K562 (cell line): ENCODE measurements at regions not wholly inside any gene's neighbourhood (a gene's known extent, or its start where the extent isn't known, plus 50 kb on each side); places are given as distances from the start of the nearest gene placed in this dataset.

Experiments used
- ATAC-seq: fragments of 200-7000 bp; cut with Tn5 transposase; 3 replicates; pipeline ENCODE4 v1.9.1; 2020; ENCODE audit warnings: moderate library complexity
- BruUV-seq: library from RNA; stranded (reverse); fragments of 400-500 nt; replicated peaks from 2 replicates; lab custom pipeline; 2021; lab: Mats Ljungman, UMichigan
- CTCF ChIA-PET: fragments of 300-600 bp; formaldehyde crosslinking; extraction: SDS; loops from one replicate; lab custom pipeline; 2021; ENCODE audit warnings: low intra/inter-chr PET ratio; lab: Yijun Ruan, JAX
- POLR2A ChIA-PET: fragments of 300-600, 350-650 bp; sonication (Branson Sonifier 250); formaldehyde crosslinking; extraction: SDS; loops from one replicate; lab custom pipeline; 2021; ENCODE audit warnings: antibody characterized with exemption, inconsistent platforms; lab: Yijun Ruan, JAX
- DNase-seq, 4 experiments: peaks; one replicate each; pipeline versions ENCODE4 v3.0.0 to v3.0.0-alpha.2; 2011 to 2018; ENCODE audit warnings: low spot score in 3 of 4, mixed read lengths in 3 of 4; ENCODE audit errors: extremely low read depth in 1 of 4
- FAIRE-seq: peaks from 2 replicates; lab custom pipeline; 2011; peaks lifted over from hg19 to GRCh38; lab: Jason Lieb, UNC
- H2AFZ ChIP-seq: 2 replicates; pipeline ENCODE4 v1.6.0; 2011; ENCODE audit warnings: low read depth, low read length, control low read depth, inconsistent platforms
- H3K27ac ChIP-seq: fragments of 200-600 bp; 3 replicates; pipeline ENCODE4 v1.8.0; 2011; ENCODE audit warnings: low read depth, mild to moderate bottlenecking, control low read depth, inconsistent platforms, low read length, moderate library complexity, mixed read lengths; ENCODE audit errors: extremely low read depth
- H3K27me3 ChIP-seq, 2 experiments: fragments of 300-600 bp in 1 of 2; 2 replicates in 1 of 2; 3 replicates in 1 of 2; pipeline versions ENCODE4 v1.6.0 to v1.8.0; 2011; ENCODE audit warnings: inconsistent platforms in 2 of 2, low read length in 2 of 2, mild to moderate bottlenecking in 1 of 2, mixed read lengths in 1 of 2, moderate library complexity in 1 of 2; ENCODE audit not compliant: control insufficient read depth in 2 of 2, insufficient read depth in 2 of 2
- H3K36me3 ChIP-seq: fragments of 300-600 bp; 3 replicates; pipeline ENCODE4 v1.8.0; 2011; ENCODE audit warnings: mild to moderate bottlenecking, low read length, inconsistent platforms; ENCODE audit not compliant: control insufficient read depth, insufficient read depth
- H3K4me1 ChIP-seq, 2 experiments: fragments of 200-600 bp in 1 of 2; replicated peaks in 1 of 2; 2 replicates in 1 of 2; 3 replicates in 1 of 2; pipeline versions ENCODE4 v1.5.1 to v1.8.0; 2011; ENCODE audit warnings: inconsistent platforms in 2 of 2, low read length in 2 of 2, mild to moderate bottlenecking in 1 of 2, mixed read lengths in 1 of 2, moderate library complexity in 1 of 2; ENCODE audit not compliant: control insufficient read depth in 2 of 2, insufficient read depth in 2 of 2
- H3K4me2 ChIP-seq: 2 replicates; pipeline ENCODE4 v1.6.1; 2011; ENCODE audit warnings: low read length, control low read depth, inconsistent platforms, mixed read lengths; ENCODE audit not compliant: insufficient read depth
- H3K4me3 ChIP-seq: fragments of 200-600 bp; sonication (generic), shearing (Covaris generic); 2 replicates; pipeline ENCODE4 v1.5.1; 2016; ENCODE audit warnings: control low read depth, inconsistent platforms
- H3K79me2 ChIP-seq: fragments of 200-600 bp; 3 replicates; pipeline ENCODE4 v1.8.0; 2011; ENCODE audit warnings: low read length, inconsistent platforms; ENCODE audit not compliant: control insufficient read depth, insufficient read depth
- H3K9ac ChIP-seq, 2 experiments: 2 replicates each; pipeline versions ENCODE4 v1.6.0 to v1.6.1; 2011; ENCODE audit warnings: low read depth in 2 of 2, low read length in 2 of 2, control low read depth in 1 of 2, inconsistent platforms in 1 of 2, mild to moderate bottlenecking in 1 of 2, mixed read lengths in 1 of 2; ENCODE audit not compliant: insufficient read depth in 1 of 2
- H3K9me1 ChIP-seq: one replicate; pipeline ENCODE4 v1.6.0; 2011; ENCODE audit warnings: inconsistent platforms, mild to moderate bottlenecking, low read length, moderate library complexity; ENCODE audit not compliant: control insufficient read depth, insufficient read depth
- H3K9me3 ChIP-seq: replicated peaks from 2 replicates; pipeline ENCODE4 v1.5.1; 2011; ENCODE audit warnings: low read depth, low read length, inconsistent platforms; ENCODE audit not compliant: control insufficient read depth, insufficient read depth
- H4K20me1 ChIP-seq: replicated peaks from 2 replicates; pipeline ENCODE4 v1.6.1; 2011; ENCODE audit warnings: low read length, inconsistent platforms, mixed read lengths; ENCODE audit not compliant: control insufficient read depth, insufficient read depth
- CHCHD3 ChIP-seq: fragments of 250-450 bp; sonication (Bioruptor Pico); IDR thresholded peaks from 2 replicates; pipeline ENCODE4 v2.1.2; 2022; ENCODE audit warnings: mild to moderate bottlenecking
- NR2F6 ChIP-seq: fragments of 450-650 bp; formaldehyde crosslinking; IDR thresholded peaks from 2 replicates; pipeline ENCODE4 v1.4.0; 2020; ENCODE audit warnings: mild to moderate bottlenecking
- RFX5 ChIP-seq: IDR thresholded peaks from 2 replicates; pipeline ENCODE4 v1.6.1; 2011; ENCODE audit warnings: low read depth, mild to moderate bottlenecking, improper control_type of control experiment, low read length
- XRCC4 ChIP-seq: IDR thresholded peaks from one replicate; pipeline ENCODE4 v1.6.1; 2011; ENCODE audit not compliant: insufficient read depth, insufficient read length; ENCODE audit errors: extremely low read depth
- ZNF212 ChIP-seq: fragments of 450-650 bp; formaldehyde crosslinking; IDR thresholded peaks from 2 replicates; pipeline ENCODE4 v1.4.0; 2020; ENCODE audit warnings: mild to moderate bottlenecking
- ZNF316 ChIP-seq: fragments of 450-650 bp; IDR thresholded peaks from 2 replicates; pipeline ENCODE4 v1.6.1; 2016
- ZNF75A ChIP-seq: fragments of 450-650 bp; formaldehyde crosslinking; IDR thresholded peaks from 2 replicates; pipeline ENCODE4 v1.4.0; 2020; ENCODE audit warnings: mild to moderate bottlenecking
- WGBS: fragments of 100-300 bp; shearing (Covaris generic); methylation state at CpG from one replicate; pipeline ENCODE4 v1.1.6; 2016; ENCODE audit warnings: low coverage, mixed read lengths; ENCODE audit not compliant: insufficient coverage; ENCODE audit errors: missing lambda C conversion rate; 5-methylcytosine and 5-hydroxymethylcytosine counted together
- in situ Hi-C: fragments of 300-500 bp; cut with MboI; formaldehyde crosslinking; loops from 4 replicates; pipeline ENCODE4 v1.15.0; 2018; ENCODE audit warnings: inconsistent platforms, mixed read lengths
- intact Hi-C: fragments of 100-400 bp; cut with micrococcal nuclease; formaldehyde crosslinking; loops from 2 replicates; pipeline ENCODE4 v1.14.2; 2022
- TF ChIP-seq, protein P1 (sequence below): sonication (generic); IDR thresholded peaks from 2 replicates; pipeline ENCODE4 v1.6.1; 2016
- TF ChIP-seq, protein P2 (sequence below): fragments of 450-650 bp; IDR thresholded peaks from 2 replicates; pipeline ENCODE4 v1.6.1; 2016; ENCODE audit warnings: missing biosample characterization, missing genetic modification characterization
- TF ChIP-seq, protein P3 (sequence below): fragments of 200-800 bp; sonication (Bioruptor generic); IDR thresholded peaks from 2 replicates; pipeline ENCODE4 v1.6.1; 2016; ENCODE audit warnings: missing genetic modification characterization, missing compliant biosample characterization
- TF ChIP-seq, protein P4 (sequence below), 2 experiments: IDR thresholded peaks; 2 replicates each; pipeline ENCODE4 v1.6.1; 2011; ENCODE audit warnings: borderline replicate concordance in 1 of 2, control low read depth in 1 of 2, low read depth in 1 of 2, low read length in 1 of 2, mild to moderate bottlenecking in 1 of 2, mixed read lengths in 1 of 2, moderate library complexity in 1 of 2; ENCODE audit not compliant: insufficient read depth in 1 of 2, insufficient read length in 1 of 2, poor library complexity in 1 of 2, severe bottlenecking in 1 of 2; ENCODE audit errors: extremely low read depth in 1 of 2

DNA sequence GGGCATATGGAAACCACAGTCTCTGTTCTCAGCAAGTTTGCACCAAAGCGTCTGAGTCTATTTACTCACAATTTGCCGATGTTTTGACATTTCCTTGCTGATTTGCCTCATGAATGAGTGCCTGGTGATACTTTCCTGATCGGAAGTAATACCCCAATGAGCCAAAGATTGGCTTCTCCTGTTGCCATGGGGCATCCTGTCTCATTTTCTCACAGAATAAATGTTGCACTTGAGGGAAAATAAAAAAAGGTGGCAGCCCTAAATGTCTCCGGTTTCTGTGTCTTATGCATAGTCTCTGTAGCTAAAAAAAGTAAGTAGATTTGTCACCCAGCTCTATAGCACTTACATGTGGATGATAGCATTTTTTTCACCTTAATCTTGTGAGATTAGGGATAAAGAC, 73.7 kb upstream of the CADPS start (continued):
- TF ChIP-seq ZNF316 = no peak

DNA sequence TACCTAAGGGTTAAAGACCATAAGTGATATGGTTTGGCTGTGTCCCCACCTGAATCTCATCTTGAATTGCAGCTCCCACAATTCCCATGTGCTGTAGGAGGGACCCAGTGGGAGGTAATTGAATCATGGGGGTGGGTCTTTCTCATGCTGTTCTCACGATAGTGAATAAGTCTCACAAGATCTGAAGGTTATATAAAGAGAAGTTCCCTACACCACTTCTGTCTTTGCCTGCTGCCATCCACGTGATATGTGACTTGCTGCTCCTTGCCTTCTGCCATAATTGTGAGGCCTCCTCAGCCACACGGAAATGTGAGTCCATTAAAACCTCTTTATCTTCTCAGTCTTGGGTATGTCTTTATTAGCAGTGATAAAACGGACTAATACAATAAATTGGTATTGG, 75.0 kb upstream of the CADPS start:
- ATAC-seq (no peak), FAIRE-seq (no peak), DNase-seq (no peak)
- H3K9me1 ChIP-seq = no peaks in the 10 kb centered on the region
- H3K9me3 ChIP-seq = no peaks in the 10 kb centered on the region
- H2AFZ ChIP-seq = no peak overlapping the region
- CTCF ChIA-PET = no interaction called here
- no peak overlapping the region for H3K4me2 ChIP-seq
- no peaks in the 10 kb centered on the region for H3K27me3 ChIP-seq
- in situ Hi-C loops = no loop called here
- no peaks in the 10 kb centered on the region for H4K20me1 ChIP-seq
- POLR2A ChIA-PET = no interaction called here
- H3K36me3 ChIP-seq = no peaks in the 10 kb centered on the region
- no peak overlapping the region for H3K4me3 ChIP-seq
- no peaks in the 10 kb centered on the region for H3K4me1 ChIP-seq
- intact Hi-C loops = no loop called here
- H3K27ac ChIP-seq = no peak overlapping the region
- 0% methylated on average over 3 of the region's 4 CpGs for WGBS
- no peaks in the 10 kb centered on the region for H3K79me2 ChIP-seq
- BruUV-seq = no TSS peak
- no peak overlapping the region for H3K9ac ChIP-seq
- no peak for TF ChIP-seq NR2F6
- TF ChIP-seq ZNF75A (CRISPR knock-in tag) = no peak
- TF ChIP-seq, protein P1, sequence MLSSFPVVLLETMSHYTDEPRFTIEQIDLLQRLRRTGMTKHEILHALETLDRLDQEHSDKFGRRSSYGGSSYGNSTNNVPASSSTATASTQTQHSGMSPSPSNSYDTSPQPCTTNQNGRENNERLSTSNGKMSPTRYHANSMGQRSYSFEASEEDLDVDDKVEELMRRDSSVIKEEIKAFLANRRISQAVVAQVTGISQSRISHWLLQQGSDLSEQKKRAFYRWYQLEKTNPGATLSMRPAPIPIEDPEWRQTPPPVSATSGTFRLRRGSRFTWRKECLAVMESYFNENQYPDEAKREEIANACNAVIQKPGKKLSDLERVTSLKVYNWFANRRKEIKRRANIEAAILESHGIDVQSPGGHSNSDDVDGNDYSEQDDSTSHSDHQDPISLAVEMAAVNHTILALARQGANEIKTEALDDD = no peak
- no peak for TF ChIP-seq XRCC4
- TF ChIP-seq ZNF212 (CRISPR knock-in tag) = no peak
- TF ChIP-seq, protein P2, sequence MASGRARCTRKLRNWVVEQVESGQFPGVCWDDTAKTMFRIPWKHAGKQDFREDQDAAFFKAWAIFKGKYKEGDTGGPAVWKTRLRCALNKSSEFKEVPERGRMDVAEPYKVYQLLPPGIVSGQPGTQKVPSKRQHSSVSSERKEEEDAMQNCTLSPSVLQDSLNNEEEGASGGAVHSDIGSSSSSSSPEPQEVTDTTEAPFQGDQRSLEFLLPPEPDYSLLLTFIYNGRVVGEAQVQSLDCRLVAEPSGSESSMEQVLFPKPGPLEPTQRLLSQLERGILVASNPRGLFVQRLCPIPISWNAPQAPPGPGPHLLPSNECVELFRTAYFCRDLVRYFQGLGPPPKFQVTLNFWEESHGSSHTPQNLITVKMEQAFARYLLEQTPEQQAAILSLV (tag) = no peak
- no peak for TF ChIP-seq CHCHD3 (CRISPR knock-in tag)
- TF ChIP-seq, protein P3, sequence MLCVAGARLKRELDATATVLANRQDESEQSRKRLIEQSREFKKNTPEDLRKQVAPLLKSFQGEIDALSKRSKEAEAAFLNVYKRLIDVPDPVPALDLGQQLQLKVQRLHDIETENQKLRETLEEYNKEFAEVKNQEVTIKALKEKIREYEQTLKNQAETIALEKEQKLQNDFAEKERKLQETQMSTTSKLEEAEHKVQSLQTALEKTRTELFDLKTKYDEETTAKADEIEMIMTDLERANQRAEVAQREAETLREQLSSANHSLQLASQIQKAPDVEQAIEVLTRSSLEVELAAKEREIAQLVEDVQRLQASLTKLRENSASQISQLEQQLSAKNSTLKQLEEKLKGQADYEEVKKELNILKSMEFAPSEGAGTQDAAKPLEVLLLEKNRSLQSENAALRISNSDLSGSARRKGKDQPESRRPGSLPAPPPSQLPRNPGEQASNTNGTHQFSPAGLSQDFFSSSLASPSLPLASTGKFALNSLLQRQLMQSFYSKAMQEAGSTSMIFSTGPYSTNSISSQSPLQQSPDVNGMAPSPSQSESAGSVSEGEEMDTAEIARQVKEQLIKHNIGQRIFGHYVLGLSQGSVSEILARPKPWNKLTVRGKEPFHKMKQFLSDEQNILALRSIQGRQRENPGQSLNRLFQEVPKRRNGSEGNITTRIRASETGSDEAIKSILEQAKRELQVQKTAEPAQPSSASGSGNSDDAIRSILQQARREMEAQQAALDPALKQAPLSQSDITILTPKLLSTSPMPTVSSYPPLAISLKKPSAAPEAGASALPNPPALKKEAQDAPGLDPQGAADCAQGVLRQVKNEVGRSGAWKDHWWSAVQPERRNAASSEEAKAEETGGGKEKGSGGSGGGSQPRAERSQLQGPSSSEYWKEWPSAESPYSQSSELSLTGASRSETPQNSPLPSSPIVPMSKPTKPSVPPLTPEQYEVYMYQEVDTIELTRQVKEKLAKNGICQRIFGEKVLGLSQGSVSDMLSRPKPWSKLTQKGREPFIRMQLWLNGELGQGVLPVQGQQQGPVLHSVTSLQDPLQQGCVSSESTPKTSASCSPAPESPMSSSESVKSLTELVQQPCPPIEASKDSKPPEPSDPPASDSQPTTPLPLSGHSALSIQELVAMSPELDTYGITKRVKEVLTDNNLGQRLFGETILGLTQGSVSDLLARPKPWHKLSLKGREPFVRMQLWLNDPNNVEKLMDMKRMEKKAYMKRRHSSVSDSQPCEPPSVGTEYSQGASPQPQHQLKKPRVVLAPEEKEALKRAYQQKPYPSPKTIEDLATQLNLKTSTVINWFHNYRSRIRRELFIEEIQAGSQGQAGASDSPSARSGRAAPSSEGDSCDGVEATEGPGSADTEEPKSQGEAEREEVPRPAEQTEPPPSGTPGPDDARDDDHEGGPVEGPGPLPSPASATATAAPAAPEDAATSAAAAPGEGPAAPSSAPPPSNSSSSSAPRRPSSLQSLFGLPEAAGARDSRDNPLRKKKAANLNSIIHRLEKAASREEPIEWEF (CRISPR knock-in tag) = no peak
- no peak for TF ChIP-seq RFX5
- TF ChIP-seq, protein P4, sequence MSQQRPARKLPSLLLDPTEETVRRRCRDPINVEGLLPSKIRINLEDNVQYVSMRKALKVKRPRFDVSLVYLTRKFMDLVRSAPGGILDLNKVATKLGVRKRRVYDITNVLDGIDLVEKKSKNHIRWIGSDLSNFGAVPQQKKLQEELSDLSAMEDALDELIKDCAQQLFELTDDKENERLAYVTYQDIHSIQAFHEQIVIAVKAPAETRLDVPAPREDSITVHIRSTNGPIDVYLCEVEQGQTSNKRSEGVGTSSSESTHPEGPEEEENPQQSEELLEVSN (IDR thresholded peaks at IDR 0.05; ENCODE audit: borderline replicate concordance in 1 of 2, extremely low read depth in 1 of 2, insufficient read depth in 1 of 2, insufficient read length in 1 of 2, low read depth in 1 of 2, low read length in 1 of 2, poor library complexity in 1 of 2, severe bottlenecking in 1 of 2) = no peak
